NCI-H2196 (cell line): ENCODE measurements at regions not wholly inside any gene's neighbourhood (a gene's known extent, or its start where the extent isn't known, plus 50 kb on each side); places are given as distances from the start of the nearest gene placed in this dataset.

ENCODE experiments used
- DNase-seq: peaks from one replicate; lab custom pipeline; 2025; ENCODE audit not compliant: unreplicated experiment; lab: John Stamatoyannopoulos, UW

DNA sequence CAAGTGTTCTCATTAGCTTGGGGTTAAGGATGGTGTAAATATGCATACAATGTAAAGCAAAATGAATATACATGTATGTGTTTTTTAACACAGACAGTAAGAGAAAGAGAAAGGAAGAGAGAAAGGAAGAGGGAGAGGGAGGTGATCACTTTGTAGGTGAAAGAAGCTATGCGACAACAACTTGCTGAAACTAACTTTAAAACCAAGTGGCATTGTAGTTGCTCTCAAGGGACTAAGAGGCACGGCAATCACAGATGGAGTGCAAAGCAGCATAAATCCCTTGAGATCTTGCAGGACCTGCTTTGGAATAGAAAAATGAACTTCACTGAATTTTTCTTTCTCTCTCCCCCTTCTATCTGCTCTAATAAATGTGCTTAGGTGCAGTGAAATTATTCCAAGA lies 1665.0 kb upstream of the TENM3 start:
- no peak for DNase-seq

DNA sequence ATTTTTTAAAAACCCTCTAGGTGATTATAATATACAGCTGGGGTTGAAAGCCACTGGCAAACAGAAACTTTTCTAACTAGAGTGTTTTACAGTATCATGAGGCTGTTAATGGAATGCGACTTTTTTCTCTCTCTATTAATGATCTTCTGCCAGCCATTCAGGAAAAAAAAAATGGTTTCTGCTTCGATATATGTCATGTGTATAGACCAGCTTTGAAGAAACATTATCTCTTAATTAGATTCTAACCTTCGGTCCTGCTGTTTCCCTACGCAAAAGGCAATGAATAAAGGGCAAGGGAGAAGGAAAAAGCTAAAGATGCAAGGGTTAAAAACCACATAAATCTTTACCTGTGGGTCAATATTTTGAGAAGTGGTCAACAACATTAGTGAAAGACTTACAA lies 1662.1 kb upstream of the TENM3 start:
- DNase-seq: no peak

GRCh38 chr4:180587379-180587778 lies 1655.8 kb upstream of the TENM3 start:
- DNase-seq: no peak

GRCh38 chr4:180589575-180589974 lies 1653.6 kb upstream of the TENM3 start:
- no peak for DNase-seq

DNA sequence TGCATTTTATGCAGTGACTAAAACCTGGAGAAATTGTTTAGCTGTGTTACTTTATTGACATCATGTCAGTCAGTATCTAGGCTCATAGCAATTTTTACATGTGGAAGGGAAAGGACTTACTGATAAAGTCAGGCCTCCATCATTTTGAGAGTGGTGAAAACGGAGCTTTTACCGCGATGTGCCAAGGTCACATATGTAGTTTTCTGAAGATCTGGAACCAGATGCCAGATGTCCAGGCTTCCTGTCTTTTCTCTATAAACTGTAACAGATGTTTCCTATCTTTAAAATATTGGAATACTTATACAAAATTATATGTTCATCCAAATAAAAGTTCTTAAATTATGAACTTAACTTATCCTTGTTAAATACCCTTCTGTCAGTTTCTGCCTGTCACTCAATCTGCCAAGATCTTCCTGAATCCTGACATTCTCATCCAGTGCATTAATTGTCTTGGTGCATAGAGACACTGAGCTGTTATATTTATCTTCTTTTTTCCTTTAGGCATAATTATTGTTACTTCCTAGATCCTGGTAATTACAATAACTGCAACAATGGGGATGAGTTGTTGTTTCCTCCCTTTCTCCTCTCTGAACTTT lies 1646.2 kb upstream of the TENM3 start:
- no peak for DNase-seq

GRCh38 chr4:180598281-180598680 lies 1644.9 kb upstream of the TENM3 start:
- DNase-seq: no peak

GRCh38 chr4:180603791-180604190 lies 1639.4 kb upstream of the TENM3 start:
- DNase-seq: no peak

DNA sequence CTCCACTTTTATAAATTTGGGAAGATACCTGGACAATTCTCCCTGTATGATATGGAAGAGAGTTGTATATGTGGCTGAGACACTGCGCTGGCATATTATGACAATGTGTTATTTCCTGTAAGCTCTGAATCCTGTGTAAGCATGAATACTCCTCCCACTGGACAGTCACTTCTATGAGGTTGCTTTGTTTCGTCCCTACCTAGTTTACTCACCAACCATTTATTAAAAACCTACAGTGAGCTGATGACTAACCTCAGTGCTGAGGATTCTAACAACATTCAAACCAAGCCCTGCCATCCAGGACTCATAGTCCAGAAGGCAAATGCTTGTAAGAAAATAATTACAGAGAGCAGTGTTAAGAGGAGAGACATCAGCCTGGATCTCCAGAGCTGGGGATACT lies 1632.9 kb upstream of the TENM3 start:
- no peak for DNase-seq

GRCh38 chr4:180615746-180616145 lies 1627.5 kb upstream of the TENM3 start:
- no peak for DNase-seq

- DNase-seq: no peak
Observed at GRCh38 chr4:180617196-180617595, 1626.0 kb upstream of the TENM3 start.

DNA sequence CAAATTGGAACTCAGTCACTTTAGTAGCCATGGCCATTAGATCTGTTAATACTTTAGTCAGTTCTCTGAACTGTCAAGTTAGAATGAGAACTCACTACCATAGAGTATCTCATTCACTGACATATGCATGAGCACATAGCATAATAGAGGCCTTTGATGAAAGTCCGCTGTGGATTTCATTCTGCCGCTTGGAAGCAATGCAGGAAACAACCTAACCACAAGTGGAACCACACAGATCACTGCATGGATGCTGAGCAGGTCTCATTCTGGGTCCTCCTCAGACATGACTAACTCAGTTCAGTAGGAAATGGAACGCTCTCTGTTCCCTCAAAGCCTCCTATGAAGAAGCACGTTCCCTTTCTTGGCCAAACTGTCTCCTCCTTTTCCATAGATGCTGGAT lies 1624.8 kb upstream of the TENM3 start:
- DNase-seq: no peak

DNA sequence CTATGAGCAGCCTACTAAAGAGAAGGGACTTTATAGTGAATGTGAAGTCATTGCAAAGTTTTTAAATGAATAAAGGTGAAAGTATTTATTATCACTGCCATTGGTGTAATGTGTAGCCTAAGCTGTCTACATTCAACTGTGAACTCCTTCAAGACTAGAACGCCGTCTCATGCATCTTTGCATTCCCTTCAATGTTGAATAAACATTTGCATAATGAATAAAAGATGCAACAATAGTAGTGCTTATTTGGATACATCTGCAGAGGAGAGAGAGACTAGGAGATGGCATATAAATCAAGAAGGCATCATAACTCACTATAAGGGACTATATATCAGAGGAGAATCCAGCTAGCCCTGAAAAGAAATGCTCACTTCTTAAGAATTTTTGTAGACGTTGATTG lies 1623.8 kb upstream of the TENM3 start:
- DNase-seq: no peak

GRCh38 chr4:180622254-180622653 lies 1620.9 kb upstream of the TENM3 start:
- no peak for DNase-seq

GRCh38 chr4:180625653-180626052 lies 1617.5 kb upstream of the TENM3 start:
- no peak for DNase-seq

GRCh38 chr4:180630012-180630665 lies 1613.1 kb upstream of the TENM3 start:
- no peak for DNase-seq

GRCh38 chr4:180634306-180634705 lies 1608.9 kb upstream of the TENM3 start:
- DNase-seq: no peak

GRCh38 chr4:180635281-180635680 lies 1607.9 kb upstream of the TENM3 start:
- no peak for DNase-seq

GRCh38 chr4:180636696-180637404 lies 1606.4 kb upstream of the TENM3 start:
- DNase-seq: no peak

DNA sequence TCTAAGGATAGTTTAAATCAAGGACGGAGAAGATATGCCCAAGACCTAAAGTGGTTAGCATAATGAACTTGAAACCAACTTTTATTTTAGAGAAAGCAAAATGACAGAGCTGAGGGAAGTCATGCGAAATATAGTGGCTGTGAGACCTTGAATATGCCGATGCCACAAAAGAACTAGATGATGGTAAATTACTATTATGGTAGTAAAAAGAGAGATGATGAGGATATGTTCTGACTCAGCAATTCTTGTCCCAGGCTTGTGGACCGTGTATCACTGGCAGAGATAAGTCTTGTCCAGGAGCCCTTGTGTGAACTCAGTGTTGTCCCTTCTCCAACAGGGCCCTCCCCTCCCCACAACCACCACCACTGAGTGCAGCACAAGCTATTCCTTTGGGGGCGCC lies 1605.6 kb upstream of the TENM3 start:
- DNase-seq: no peak

- no peak for DNase-seq
Observed at GRCh38 chr4:180640193-180640592, 1603.0 kb upstream of the TENM3 start.

GRCh38 chr4:180641495-180641894 lies 1601.7 kb upstream of the TENM3 start:
- DNase-seq: no peak

GRCh38 chr4:180642732-180643131 lies 1600.5 kb upstream of the TENM3 start:
- DNase-seq: no peak

- DNase-seq: no peak
Observed at GRCh38 chr4:180650273-180650672, 1592.9 kb upstream of the TENM3 start.
